GM18499 (cell line): ENCODE measurements at regions not wholly inside any gene's neighbourhood (a gene's known extent, or its start where the extent isn't known, plus 50 kb on each side); places are given as distances from the start of the nearest gene placed in this dataset.
"Not testable (repeated sequence)": the region's sequence is repeated elsewhere in the genome, so short reads cannot be mapped to it uniquely, and the experiment has no call there.

ENCODE experiments used
- ATAC-seq: cut with Tn5 transposase; IDR thresholded peaks from one replicate; pipeline ENCODE4 v1.9.1; 2021; ENCODE audit warnings: moderate number of reproducible peaks; ENCODE audit not compliant: insufficient read depth, unreplicated experiment

DNA sequence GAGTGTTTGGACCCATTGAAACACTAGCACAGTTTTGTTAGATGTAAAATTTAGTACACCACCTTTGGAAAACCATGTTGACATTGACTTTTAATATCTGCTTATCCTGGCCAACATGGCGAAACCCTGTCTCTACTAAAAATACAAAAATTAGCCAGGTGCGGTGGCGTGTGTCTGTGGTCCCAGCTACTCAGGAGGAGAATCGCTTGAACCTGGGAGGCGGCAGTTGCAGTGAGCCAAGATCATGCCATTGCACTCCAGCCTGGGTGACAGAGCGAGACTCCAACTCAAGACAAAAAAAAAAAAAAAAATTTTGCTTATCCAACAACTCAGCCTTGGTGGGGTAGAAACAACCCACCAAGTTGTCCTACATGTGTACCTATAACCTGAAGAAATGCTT, 454.2 kb downstream of the EFNB2 start:
- not testable (repeated sequence) for ATAC-seq

DNA sequence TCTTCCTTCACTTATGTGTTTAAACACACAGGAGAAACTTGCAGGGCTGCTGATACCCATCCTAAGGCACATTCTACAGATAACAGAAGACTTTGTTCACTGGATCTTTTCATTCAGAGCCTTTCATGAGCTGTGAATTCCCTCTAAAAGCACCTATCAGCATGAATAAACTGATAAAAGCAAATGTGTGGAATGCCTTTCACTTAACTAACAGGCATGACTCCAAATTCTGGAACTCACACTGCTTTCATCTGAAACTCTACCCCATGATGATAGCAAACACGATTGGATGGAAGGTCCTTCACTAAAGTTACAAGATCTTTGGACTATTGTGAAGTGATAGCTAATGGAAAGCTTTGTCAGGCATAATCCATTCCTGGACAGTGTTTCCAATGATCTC, 457.3 kb downstream of the EFNB2 start:
- no peak for ATAC-seq

DNA sequence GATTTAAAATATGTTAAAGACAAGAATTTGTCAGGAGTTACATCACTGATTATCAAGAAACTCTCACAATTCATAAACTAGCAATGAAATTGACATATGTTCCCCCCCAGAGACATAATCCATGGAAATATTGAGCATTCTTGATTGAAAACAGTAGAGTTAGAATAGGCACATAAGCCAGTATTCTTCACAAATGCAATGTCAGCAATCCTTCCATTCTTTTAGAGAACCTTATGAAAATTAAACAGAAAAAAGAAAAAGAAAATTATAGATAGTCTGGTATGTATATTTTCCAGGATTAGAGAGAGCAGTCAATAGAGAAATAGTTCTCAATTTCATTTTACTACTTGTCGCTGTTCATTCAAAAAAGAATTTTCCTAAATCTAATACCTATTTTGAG, 458.4 kb downstream of the EFNB2 start:
- ATAC-seq: no peak

DNA sequence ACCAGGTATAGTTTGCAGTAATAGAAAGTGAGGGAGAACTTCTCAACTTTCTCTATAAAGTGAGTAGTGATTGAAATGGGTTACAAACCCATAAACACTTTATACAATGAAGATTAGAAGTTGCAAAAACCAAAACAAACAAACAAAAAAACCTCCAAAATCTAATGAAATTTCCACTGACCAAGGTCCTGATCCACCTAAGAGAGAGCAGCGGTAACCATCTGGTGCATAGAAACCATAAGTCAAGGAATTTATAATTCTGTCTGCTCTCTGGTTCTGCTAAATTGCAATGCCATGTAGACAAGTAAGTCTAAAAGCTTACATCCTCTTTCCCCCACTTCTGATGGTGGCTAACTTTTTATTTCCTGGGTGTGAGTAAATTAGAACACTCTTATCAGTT, 463.4 kb downstream of the EFNB2 start:
- ATAC-seq: no peak

DNA sequence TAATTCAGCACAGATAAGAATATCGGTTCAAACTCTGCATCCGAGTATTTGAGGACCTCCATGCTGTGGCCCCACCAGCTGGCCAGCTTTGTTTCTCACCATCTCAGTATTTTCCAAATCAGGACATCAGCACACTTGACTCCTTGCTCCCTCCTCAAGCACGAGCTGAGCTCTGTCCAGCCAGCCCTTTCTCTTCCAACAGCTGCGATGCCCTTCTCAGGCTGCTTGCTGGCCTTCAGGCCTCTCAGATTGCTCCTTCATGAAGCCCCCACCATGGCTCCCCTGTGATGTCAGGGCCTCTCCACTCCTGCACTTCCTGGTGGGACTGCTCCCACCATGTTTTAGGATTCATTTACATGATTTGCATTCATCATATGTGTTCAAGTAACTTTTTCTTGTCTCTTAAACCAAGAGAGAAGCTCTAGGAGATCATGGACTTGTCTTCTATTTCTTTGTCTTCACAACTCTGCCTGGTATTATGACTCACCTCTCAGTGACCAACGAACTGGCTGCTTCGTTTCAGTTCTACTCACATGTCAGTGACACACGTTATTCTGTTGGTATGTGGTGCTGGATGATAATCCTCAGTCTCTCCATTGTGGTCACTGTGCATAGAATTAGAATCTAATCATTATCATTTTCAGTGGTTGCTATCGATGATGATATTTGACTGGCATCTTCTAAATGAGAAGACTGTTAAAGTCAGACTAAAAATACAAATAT, 471.7 kb downstream of the EFNB2 start:
- no peak for ATAC-seq

DNA sequence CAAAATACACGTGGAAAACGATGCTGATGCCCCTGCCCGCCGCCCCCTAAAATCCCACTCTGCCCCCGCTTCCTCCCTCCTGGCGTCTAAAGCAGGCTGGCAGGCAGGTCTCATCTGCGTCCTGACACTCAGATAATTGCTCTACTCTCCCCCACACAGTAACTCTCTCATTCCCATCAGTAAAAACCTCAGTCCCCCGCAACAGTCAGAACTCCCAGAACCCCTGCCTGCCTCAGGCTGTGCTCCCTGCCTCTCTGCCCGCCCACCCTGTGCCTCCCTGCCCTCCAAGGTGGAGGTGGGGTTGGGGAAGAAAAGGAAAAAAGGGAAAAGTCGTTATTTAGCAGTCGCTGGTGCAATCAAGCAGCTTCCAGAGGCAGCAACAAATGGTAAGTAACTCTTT, 473.7 kb downstream of the EFNB2 start:
- ATAC-seq: no peak

DNA sequence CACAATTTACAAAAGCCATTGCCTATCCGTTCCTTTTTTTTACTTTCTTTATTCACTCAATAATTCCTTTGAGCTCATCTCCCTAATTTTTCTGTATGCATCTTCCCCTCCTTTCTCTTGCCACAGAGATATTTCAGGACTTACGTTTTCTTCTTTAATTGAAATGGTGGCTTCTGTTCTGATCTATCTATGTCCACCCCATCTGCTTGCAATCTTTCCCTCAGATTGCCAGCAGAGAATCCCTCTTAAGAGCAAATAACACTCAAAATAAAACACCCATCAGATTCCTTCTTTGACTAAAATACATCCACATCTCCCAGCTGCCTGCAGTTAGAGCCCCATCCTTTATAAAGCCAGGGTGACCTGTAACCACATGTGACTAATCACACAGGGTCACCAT, 478.6 kb downstream of the EFNB2 start:
- no peak for ATAC-seq

DNA sequence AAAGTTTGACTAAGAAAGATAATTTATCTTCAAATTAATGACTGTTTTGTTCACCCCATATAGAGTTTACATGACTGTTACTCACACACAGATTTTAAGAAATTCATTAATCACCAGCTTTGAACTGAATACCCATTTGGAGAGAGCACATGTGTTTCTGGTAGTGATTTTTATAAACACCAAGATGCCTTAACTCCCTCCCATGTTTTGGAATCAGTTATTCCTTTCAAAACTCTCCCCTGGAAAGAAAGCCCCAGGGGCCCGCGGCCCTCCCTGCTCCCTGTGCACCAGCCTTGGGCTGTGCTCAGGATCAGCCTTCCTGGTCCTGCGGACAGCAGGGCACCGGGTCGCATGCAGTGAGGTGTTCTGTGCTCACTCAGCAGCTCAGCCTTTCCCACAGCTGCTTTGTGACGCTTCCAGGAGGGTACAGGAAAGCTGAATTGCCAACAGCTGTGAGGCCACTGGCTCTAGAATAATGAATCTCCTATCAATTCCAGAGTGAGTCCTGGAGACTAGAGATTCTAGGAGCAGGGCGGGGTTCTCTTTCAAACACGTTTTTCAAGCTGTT, 483.2 kb downstream of the EFNB2 start:
- ATAC-seq: no peak

DNA sequence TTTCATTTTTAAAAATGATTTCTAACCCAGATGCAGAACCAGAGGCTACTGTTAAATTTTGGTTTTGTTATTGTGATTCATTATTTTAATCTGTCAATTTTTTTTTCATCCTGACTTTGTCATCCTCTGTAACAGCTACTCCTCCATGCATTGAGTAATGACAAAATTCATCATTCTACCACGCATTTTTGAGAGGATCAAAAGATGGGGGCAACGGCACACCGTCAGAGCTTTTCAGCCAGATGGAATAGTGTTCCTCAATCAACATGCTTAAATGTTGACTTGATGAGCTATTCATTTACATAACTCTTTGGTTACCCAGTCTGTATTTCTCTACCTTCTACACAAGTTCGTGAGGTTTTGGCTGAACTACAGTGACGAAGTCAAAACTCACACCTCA, 486.3 kb downstream of the EFNB2 start:
- no peak for ATAC-seq

DNA sequence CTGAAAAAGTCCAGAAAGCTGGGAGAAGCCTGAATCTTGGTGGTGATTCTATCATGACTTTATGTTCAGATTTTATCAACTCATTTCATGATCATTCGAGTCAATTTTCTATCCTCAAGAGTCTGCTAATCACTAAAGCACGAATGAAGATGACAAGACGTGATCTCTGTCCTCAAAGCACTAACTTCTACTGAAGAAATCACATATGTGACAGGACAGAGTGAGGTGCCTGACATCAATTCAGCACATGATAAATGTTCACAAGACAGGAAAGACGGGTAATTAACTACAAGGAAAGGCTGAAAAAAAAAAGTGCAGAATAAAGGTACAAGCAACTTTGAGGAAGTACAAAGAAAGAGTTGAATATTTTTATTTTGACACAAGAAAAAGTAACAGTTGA, 487.1 kb downstream of the EFNB2 start:
- no peak for ATAC-seq

DNA sequence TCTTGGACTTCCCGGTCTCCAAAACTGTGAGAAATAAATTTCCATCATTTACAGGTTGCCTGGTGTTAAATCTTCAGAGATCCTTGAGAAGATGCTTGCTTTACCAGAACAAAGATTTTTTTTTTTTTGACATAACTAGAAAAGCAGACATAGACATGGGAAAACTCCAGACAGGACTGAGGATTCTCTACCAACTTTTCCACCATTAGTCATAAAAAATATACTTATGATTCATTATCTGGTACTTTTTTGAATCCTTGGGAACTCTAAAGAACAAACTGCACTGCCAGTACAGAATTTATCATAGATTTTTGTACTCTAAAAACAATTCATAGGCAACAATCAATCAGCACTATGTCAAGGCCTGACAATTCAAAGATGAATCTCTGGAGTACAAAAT, 487.6 kb downstream of the EFNB2 start:
- no peak for ATAC-seq

DNA sequence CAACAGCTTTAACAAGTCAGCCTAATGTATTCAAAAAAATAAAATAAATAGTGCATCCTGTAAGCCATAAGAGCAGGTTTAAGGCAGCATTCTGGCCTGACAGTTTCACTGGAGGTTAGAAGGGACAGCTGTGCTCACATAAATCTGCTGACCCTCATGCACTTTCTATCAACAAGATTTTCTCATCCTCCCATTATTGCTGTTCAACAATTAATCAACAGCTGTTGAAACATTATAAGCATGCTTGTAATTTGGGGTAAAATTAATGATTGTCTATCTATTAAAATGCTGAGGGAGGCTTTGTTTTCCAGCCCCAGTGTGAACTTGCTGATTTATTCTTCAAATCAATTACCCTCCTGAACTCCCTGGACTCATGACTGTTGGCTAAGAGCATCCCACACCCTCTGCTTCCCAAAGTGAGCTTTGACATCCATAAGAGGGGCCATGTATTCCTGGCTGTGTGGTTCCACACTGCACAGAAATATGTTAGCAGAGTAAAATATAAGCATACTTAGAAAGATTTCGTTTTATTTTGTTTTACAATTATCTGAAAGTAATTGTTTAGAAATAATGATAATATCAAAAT, 492.4 kb downstream of the EFNB2 start:
- ATAC-seq: no peak

DNA sequence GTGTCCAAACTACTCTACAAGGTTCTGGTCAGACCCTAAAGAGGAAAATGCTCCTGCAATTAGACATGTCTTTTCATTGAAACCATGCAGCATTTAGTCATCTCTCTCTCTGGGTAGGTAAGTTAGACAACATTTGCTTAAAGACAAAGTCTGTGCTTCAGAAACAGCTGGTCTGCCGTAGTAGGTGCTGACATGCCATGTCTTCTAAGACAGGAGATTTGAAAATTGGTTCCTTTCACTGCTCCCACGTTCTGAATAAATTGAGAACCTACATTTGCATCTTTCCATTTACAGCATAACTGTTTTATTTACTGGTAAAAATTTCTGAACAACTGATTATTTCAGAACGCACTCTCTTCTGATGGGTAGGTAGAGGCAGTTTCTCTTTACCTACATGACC, 494.0 kb downstream of the EFNB2 start:
- no peak for ATAC-seq

DNA sequence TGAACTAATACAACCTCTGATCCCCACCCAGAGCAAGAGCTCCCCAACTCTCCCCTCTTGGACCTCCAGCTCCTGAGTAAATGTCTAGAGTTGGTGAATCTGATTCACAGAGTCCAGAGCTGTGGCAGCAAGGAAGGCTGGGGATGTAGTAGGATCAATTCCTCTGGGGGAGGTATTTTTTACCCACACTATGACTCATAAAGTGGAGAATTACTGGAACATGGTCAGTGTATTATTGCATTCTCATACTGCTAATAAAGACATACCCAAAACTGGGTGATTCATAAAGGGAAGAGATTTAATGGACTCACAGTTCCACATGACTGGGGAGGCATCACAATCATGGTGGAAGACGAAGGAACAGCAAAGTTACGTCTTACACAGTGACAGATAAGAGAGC, 496.7 kb downstream of the EFNB2 start:
- ATAC-seq: no peak

DNA sequence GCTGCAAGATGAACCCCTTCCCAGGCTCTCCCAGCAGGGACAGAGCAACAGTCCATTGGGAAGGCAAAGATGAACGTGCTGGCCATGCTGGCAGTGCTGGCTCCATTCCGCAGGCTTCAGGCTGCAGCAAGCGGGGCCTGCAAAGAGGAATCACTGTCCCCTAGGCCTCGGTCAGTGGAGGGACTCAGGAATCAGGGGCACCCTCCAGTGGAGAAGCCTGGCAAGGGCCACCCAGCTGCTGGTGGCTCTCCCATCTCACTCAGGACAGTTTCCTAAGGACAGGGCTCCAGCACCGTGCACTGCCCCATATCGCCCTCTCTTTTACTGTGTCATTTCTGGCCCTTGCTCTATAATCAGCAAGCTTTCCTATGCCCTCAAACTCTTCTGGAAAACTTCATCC, 498.6 kb downstream of the EFNB2 start:
- ATAC-seq: no peak

DNA sequence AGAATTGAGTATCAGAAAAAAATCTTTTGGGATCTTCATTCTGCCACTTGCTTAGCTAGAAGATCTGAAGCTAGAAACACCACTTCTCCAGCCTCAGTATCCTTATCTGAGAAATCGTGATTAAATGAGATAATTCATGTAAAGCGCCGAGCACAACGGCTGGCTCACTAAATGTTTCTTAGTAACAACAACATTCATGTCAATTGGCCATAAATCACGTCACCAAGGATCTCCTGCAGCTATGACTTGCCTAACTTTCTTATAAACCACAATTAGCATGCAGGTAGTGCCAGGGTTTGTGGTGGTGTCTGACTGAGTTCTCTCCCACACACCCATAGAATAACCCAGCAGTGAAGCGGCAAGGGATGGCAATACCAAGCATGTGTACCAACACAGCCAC, 501.3 kb downstream of the EFNB2 start:
- no peak for ATAC-seq

DNA sequence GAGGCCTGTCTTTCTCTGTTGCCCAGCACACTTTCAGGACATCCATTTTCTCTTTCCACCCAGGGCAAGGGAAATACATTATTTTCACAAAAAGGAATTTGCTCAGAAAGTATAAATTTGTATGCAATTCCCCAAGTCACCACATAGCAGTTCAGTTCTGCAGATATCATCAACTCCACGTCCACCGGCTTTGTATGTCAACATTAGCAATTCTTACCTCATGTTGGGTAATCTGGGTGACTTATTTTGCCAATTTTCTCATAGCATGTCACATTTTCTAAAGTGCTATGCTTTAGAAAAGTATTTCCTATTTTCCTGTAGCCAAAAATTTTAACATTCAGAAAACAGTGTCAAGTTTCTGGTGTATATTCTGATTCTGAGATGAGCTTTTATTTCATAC, 501.8 kb downstream of the EFNB2 start:
- no peak for ATAC-seq

DNA sequence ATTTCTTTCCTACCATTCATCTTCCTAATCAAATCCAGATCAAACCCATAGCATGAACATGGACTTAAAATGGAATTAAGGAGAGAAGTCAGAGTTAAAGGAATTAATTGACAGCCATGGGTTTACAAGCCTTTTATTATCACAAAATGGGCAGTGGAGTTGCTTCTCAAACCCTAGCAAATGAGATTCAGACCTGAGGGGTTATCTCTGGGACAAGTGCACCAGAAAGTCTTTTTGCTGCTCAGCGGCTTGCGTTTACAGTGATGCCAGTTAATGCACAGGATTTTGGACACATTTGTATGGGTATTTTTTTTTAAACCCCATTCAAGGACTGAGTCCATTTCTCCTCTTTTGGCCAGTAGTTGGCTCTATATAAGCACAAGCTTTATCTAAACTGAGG, 503.0 kb downstream of the EFNB2 start:
- ATAC-seq: no peak

DNA sequence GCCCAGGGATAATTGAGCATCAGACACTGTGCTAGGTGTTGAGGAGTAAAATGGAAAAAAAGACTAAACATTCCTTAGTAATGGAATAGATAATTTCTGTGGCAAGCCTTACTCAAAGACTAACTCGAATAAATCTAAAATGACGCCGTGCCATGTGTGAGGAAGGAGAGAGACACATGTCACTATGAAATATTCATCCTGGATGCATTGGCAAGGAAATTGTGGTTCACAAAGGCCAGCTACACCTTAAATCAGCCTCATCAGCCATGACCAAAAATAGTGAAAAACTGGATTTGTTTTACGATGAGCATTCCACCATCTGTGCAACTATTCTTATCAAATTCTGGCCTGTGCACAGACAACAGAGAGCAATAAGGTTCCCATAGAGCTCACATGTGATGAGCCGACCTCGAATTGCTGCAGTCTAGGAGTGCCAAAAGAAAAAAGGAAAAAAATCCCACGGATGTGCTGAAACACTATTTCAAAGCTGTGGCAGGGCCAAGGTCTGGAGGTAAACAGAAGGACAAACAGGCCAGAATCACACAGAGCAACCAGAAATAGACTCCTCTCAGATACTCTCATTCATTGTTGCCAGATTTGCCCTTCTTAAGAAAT, 505.7 kb downstream of the EFNB2 start:
- no peak for ATAC-seq

DNA sequence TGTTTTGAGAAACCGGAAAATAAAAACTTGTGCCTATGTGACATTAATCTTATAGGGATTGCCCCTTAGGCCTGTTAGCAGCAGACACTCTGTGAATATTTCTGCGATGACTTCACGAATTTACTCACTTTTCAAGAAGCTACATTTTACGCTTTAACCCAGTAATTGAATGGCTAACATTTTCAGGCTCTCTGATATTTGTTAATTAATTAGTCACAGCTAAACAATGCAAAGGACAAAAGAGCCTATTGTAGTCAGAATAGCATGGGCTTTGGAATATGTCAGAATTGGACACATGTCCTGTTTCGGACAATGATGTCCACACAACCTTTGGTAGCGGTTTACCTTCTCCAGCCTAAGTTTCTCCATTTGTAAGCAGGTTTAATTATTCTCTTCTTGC, 506.6 kb downstream of the EFNB2 start:
- no peak for ATAC-seq

DNA sequence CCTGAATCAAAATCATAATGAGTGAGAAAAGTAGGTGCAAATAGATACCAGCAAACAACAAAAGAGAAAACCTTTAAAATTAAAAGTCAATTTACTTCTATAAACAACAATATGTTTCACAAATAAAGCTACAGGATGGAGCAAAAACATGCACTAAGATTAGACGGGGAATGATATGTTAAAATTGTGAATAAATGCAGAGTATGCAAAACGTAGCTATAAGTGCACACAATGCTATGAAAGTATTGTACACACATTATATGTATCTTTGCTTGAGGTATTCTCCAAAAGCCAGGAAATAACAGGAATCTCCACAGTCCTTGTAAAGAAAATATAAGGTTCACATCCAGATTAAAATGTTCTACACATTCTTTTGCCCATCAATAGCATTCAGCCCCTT, 523.9 kb downstream of the EFNB2 start:
- no peak for ATAC-seq

DNA sequence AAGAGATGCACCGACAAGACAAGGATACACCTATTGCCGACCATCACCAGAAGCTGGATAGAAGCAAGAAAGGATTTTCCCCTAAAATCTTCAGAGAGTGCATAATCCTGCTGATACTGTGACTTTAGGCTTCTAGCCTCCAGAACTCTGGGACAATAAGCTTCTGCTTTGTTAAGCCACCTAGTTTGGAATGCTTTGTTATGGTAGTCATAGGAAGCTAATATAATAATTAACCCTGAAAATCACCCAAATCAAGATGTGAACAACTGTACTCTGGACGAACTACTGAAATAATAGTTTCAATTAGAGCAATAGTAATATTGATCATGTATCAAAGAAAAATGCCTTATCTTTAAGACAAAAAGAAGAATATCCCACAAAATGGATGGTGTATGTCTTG, 524.6 kb downstream of the EFNB2 start:
- no peak for ATAC-seq
